HFF-Myc (cell line): ENCODE measurements at regions not wholly inside any gene's neighbourhood (a gene's known extent, or its start where the extent isn't known, plus 50 kb on each side); places are given as distances from the start of the nearest gene placed in this dataset.

ENCODE experiments used
- DNase-seq: peaks from one replicate; pipeline ENCODE4 v3.0.0-alpha.2; 2011; ENCODE audit warnings: low read depth; ENCODE audit errors: extremely low read depth
- H3K4me3 ChIP-seq: replicated peaks from 2 replicates; pipeline ENCODE4 v1.5.1; 2011; ENCODE audit warnings: low read depth, mild to moderate bottlenecking, control low read depth, low read length
- TF ChIP-seq, protein P1 (sequence below): IDR thresholded peaks from 2 replicates; pipeline ENCODE4 v1.5.1; 2012; ENCODE audit warnings: mild to moderate bottlenecking, low read depth, low read length, control low read depth; ENCODE audit errors: missing control alignments

DNA sequence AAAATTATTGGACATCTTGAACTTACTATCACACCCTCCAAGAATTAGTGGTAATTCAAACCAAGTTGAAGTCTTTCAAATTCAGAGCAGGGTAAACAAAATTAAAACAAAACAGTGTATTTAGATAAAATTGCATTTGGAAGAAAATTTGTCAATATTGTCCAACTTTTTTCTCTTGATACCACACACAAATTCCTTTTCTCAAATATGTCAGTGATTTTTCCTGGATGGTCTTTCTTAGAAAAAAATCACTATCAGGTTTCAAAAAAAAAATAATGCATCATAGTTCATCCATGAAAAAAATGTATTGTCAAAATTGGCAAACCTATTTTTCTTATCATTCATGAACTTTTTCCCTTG, 667.1 kb downstream of the TENT5A start:
- DNase-seq, result no peak
- TF ChIP-seq, protein P1, sequence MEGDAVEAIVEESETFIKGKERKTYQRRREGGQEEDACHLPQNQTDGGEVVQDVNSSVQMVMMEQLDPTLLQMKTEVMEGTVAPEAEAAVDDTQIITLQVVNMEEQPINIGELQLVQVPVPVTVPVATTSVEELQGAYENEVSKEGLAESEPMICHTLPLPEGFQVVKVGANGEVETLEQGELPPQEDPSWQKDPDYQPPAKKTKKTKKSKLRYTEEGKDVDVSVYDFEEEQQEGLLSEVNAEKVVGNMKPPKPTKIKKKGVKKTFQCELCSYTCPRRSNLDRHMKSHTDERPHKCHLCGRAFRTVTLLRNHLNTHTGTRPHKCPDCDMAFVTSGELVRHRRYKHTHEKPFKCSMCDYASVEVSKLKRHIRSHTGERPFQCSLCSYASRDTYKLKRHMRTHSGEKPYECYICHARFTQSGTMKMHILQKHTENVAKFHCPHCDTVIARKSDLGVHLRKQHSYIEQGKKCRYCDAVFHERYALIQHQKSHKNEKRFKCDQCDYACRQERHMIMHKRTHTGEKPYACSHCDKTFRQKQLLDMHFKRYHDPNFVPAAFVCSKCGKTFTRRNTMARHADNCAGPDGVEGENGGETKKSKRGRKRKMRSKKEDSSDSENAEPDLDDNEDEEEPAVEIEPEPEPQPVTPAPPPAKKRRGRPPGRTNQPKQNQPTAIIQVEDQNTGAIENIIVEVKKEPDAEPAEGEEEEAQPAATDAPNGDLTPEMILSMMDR, result no peak
- H3K4me3 ChIP-seq, result no peak overlapping the region

DNA sequence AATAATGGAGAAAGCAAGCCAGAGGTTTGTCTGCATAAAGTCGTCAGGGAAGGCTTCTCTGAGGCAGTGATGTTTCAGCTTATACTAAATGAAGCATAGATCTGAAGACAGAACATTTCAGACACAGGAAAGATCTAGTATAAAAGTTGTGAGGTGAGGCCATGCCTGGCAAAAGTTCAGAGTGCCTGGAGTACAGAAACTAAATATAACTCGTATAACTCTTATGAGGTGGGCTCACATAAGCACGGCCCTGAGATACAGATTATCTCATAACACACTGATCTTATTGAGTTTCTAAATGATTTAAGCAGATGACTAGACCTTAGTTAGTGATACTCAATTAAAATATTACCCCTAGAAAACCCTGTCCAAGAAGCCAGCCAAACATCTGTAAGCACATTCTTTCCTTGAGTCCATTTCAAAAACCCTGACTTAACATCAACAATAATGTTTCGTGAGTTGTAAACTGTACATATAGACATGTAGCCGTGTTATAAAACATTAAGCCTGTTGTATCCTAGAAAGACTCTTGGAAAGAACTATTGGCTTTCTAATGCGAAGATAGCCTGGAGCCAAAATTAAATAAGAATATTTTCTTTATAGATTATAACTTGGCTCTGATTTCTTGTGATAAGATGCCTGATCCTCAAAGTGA, 667.6 kb downstream of the TENT5A start:
- H3K4me3 ChIP-seq, result no peak overlapping the region
- DNase-seq, result no peak
- TF ChIP-seq, protein P1, result no peak

DNA sequence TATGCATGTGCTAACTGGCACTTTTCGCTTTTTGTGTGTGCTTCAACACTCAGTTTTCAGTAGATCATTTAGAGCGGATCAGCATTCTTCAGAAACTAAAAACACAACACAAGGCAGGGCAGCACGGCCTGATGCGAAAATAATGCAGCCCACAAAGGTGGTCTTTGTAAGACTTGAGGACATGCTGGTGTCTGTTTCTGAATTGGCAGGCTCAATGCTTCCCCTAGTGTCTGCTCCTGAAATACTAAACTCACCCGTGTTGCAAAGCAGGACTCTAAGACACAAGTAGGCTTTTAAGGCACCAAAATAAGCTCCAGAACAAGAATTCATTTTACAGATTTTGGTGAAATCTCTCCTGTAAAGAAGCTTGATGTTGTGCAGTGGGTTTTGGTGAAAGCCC, 676.5 kb downstream of the TENT5A start:
- no peak overlapping the region for H3K4me3 ChIP-seq
- TF ChIP-seq, protein P1, result peak; percentile 63
- no peak for DNase-seq

DNA sequence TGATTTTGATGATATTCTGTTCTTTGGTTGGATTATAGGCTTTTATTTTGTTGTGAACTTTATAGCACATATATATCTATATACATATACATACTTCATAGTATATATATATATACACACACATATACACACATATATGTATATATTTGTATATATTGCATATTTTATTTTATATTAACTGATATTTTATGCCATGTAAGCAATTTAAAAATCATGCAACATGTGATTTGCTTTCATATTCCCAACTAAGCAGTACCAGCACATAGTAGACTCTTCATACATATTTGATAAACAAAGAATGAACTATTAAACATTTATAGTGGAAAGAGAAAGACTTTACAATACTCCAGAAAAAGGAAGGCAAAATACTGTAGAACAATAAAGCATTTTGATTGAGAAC, 679.2 kb downstream of the TENT5A start:
- no peak overlapping the region for H3K4me3 ChIP-seq
- no peak for DNase-seq
- TF ChIP-seq, protein P1, result no peak

DNA sequence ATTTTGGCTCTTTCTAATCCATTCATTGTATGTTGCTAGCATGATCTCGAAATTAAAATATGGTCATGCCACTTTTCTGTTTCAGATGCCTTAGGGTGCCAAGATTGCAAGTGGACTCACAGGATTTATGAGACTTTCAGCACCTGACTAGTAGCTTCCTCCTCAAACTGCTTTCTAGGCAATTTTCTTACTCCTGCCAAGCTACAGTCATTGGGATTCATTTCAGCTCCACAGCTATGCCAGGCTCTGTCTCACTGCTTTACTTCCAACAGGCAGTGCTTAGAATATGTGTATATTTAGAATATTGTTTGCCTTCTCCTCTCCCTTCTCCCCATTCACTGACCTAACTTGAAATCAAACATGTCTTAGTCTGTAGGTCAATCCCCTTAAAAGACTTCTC, 681.4 kb downstream of the TENT5A start:
- TF ChIP-seq, protein P1, result no peak
- no peak for DNase-seq
- H3K4me3 ChIP-seq, result no peak overlapping the region

DNA sequence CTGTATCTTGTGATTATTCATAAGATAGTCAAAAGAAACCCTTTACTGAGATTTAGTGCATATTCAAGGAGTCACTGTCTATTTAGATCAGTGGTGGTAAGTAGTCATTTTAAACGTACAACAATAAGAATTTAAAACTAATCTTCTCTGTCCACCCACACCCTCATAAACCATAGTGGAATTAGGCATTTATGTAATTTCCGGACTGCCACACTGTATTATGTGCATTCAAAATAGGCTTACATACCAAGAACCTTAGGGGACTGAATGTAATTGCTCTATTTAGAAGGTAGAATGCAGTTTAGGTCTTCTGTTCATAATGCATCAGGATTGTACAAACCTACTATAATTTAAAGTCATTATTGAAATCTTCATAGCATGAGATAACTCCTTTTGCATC, 685.4 kb downstream of the TENT5A start:
- TF ChIP-seq, protein P1, result no peak
- DNase-seq, result no peak
- H3K4me3 ChIP-seq, result no peak overlapping the region

DNA sequence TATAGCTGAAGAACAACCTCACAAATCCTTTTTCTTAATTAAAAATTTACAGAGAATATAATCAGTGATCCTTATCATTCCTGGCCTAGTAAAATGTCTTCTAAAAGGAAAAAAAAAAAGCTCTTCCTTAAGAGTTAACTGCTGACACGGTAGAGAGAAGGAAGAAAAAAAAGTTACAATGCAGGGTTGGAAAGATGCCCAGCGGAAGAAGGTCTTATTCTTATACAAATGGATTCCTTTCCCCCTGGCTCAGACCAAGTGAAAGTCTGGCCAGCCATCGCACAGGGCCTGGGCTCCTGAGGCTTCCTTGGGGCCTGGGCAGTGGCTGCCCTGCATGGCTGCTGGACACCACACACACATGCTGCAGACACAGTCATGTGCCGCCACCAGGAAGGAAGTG, 688.6 kb downstream of the TENT5A start:
- TF ChIP-seq, protein P1, result no peak
- DNase-seq, result no peak
- no peak overlapping the region for H3K4me3 ChIP-seq
